D721Med (cell line): ENCODE measurements at regions not wholly inside any gene's neighbourhood (a gene's known extent, or its start where the extent isn't known, plus 50 kb on each side); places are given as distances from the start of the nearest gene placed in this dataset.

Source experiments
- DNase-seq: peaks from one replicate; pipeline ENCODE4 v3.0.0; 2011; ENCODE audit warnings: low spot score; ENCODE audit not compliant: insufficient read length
- FAIRE-seq: peaks from 2 replicates; lab custom pipeline; 2011; peaks lifted over from hg19 to GRCh38; lab: Jason Lieb, UNC
- TF ChIP-seq, protein P1 (sequence below): IDR thresholded peaks from 2 replicates; pipeline ENCODE4 v1.5.1; 2012; ENCODE audit warnings: mild to moderate bottlenecking, control low read depth; ENCODE audit not compliant: insufficient read depth; ENCODE audit errors: missing control alignments

DNA sequence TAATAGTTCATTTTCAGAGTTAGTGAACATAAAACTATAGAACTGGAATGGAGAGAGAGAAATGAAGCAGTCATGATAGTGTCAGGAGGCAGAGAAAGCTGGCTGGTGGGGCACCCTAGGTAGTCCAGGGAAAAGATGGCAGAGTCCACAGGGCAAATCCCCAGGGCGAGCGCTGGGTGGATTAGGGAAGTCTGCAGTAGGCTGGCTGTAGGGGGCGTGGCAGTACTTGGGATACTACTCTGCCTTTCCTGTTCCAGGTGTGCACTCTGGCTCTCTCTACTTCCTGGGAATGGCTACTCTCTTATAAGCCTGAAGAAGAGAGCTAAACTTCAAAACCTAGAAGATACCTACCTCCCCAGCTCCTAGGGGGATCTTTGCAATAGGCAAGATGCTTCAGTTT is 232.9 kb upstream of the SLC10A2 start:
- FAIRE-seq, result no peak
- TF ChIP-seq, protein P1, sequence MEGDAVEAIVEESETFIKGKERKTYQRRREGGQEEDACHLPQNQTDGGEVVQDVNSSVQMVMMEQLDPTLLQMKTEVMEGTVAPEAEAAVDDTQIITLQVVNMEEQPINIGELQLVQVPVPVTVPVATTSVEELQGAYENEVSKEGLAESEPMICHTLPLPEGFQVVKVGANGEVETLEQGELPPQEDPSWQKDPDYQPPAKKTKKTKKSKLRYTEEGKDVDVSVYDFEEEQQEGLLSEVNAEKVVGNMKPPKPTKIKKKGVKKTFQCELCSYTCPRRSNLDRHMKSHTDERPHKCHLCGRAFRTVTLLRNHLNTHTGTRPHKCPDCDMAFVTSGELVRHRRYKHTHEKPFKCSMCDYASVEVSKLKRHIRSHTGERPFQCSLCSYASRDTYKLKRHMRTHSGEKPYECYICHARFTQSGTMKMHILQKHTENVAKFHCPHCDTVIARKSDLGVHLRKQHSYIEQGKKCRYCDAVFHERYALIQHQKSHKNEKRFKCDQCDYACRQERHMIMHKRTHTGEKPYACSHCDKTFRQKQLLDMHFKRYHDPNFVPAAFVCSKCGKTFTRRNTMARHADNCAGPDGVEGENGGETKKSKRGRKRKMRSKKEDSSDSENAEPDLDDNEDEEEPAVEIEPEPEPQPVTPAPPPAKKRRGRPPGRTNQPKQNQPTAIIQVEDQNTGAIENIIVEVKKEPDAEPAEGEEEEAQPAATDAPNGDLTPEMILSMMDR, result no peak
- DNase-seq, result no peak

DNA sequence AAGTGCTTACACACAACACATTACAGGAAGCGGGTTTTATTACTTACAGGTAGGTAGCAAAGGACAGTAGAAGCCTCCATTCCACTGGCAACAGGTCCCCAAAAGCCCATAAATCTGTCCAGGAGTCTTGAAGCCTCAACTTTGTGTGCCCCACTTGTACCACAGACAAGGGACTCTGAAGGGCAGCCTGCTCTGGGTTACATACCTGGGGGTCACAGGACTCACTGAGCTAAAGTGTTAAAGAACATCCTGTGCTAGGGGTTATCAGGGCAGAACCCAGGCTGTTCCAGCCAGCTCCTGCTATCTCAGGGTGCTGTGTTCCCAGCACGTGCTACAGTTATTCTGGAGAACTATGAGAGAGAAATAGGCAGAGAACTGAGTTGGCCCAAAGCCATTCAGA is 230.9 kb upstream of the SLC10A2 start:
- TF ChIP-seq, protein P1, result no peak
- FAIRE-seq, result no peak

DNA sequence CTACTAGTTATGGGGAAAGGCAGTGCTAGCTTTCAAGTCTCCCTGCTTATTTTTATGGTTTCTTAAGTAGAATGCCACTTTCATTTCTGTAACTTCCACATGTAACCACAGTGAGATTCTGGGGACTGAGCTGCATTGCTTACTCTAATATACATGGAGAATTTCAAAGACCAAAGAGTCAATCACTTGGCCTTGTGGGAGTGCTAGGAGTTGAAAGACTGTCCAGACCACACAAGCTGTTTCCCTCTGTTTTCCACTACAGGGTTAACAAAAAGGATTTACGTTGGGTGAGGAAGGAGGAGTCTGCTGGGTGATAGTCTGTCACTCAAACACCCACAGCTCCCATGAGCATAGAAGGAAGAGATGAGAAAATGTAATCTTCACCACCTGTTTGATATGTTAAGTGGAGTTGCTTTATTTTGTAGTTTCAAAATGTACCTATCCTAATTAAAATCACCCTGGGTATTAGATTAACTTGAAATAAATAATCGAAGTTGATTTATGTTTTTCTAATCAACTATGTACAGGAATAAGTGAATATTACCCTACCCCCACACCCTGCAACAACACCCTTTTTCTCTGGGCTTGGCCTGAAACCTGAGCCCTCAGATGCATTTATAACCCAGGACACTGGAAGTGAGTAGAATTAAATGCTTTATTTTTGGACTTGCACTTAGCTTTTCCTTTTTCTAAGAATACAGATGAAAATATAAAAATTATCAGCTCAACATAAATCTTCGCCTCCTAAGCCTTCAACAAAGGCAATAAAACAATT is 225.8 kb upstream of the SLC10A2 start:
- TF ChIP-seq, protein P1, result no peak
- DNase-seq (no peak), FAIRE-seq (no peak)

More for the DNA sequence above, 230.9 kb upstream of the SLC10A2 start:
- no peak for DNase-seq

DNA sequence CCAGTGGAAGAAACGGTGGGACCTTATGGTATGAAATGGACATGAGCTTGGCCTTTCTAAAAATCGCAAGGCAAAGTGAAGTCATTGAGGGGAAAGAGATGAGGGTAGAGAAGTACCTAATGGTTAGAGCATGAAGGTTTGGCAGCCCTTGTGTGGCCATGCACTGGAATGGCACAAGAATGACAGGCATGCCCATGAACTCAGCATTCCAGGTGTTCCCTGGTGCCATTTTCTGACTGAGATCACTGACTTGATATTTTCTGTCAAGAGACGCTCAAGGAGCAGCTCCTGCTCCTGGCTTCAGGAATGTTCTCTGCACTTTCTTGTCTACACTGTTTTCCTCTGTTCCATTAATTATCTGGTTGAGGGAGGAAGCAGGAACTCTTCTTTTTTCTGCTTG is 225.0 kb upstream of the SLC10A2 start:
- DNase-seq (no peak), FAIRE-seq (no peak)
- TF ChIP-seq, protein P1, result no peak

DNA sequence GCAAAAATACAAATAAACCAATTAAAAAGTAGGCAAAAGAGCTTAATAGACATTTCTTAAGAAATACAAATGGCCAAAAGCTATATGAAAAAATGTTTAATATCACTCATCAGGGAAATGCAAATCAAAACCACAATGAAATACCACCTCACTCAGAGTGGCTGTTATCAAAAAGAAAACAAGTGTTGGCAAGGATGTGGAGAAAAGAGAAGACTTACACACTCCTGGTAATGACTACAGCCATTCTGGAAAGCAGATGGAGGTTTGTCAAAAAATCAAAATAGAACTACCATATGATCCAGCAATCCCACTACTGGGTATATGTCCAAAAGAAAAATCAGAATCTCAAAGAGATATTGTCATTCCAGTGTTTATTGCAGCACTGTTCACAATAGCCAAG is 223.5 kb upstream of the SLC10A2 start:
- FAIRE-seq (no peak), DNase-seq (no peak)
- TF ChIP-seq, protein P1, result no peak

DNA sequence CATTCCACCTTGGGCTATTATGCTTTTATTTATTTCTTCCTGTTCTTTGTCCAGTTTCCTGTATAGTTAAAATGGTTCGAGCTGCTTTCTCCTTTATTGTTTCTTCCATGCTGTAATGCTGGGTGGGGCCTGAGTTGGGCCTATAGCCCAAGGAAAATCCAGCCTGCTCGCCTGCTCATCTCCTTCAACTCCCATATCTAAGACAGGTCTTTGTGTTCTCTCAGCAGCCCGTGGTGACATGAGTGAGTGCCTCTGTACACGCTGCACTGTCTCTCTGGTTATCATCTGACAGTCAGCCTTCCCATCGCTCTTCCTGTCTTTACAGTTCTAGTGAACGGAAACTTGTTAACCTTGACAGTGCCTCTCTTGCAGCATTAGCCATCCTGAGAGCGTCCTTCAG is 221.9 kb upstream of the SLC10A2 start:
- DNase-seq, result no peak
- TF ChIP-seq, protein P1, result no peak
- FAIRE-seq, result no peak

DNA sequence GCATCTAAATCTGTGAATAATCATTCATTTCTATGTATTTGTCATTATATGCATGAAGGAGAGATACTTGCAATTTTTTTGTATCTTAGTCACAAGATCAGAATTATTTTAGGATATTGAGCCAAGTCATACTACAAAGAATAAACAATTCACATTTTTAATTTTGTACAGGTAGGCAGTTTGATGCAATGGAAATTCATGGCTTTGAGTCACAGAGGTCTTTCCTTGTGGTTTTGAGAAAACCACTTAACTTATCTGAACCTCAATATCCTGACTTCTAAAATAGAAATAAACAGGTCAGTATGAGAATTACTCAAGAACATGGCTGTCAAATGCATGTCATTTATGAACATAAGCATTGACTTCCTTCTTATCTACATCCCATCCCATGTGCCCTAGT is 221.4 kb upstream of the SLC10A2 start:
- FAIRE-seq (no peak), DNase-seq (no peak)
- TF ChIP-seq, protein P1, result no peak
